22Rv1 (cell line): ENCODE measurements at regions not wholly inside any gene's neighbourhood (a gene's known extent, or its start where the extent isn't known, plus 50 kb on each side); places are given as distances from the start of the nearest gene placed in this dataset.

Experiments
- H3K27ac ChIP-seq: fragments of 450-650 bp; 2 replicates; pipeline ENCODE4 v1.5.1; 2017
- CTCF ChIP-seq: fragments of 450-650 bp; IDR thresholded peaks from 2 replicates; pipeline ENCODE4 v1.5.1; 2017; ENCODE audit warnings: mild to moderate bottlenecking
- ZFX ChIP-seq: fragments of 450-650 bp; IDR thresholded peaks from 2 replicates; pipeline ENCODE4 v1.6.1; 2017; ENCODE audit warnings: antibody characterized with exemption, borderline replicate concordance

- H3K27ac ChIP-seq: no peak overlapping the region
- TF ChIP-seq ZFX: no peak
- no peak for TF ChIP-seq CTCF
These were observed 105.2 kb upstream of the KLHL25 start for GRCh38 chr15:85899927-85900326.

GRCh38 chr15:85905751-85906450 is 111.2 kb upstream of the KLHL25 start:
- TF ChIP-seq ZFX: no peak
- no peak for TF ChIP-seq CTCF
- no peak overlapping the region for H3K27ac ChIP-seq

GRCh38 chr15:85906640-85907039 is 111.9 kb upstream of the KLHL25 start:
- no peak for TF ChIP-seq CTCF
- no peak for TF ChIP-seq ZFX
- H3K27ac ChIP-seq: no peak overlapping the region

- H3K27ac ChIP-seq: no peak overlapping the region
- TF ChIP-seq ZFX: no peak
These were observed 116.1 kb upstream of the KLHL25 start for GRCh38 chr15:85910834-85911233.

GRCh38 chr15:85913461-85913860 is 118.7 kb upstream of the KLHL25 start:
- no peak for TF ChIP-seq CTCF
- no peak for TF ChIP-seq ZFX

GRCh38 chr15:85920956-85921355 is 126.2 kb upstream of the KLHL25 start:
- no peak for TF ChIP-seq ZFX
- no peak for TF ChIP-seq CTCF

More at GRCh38 chr15:85913461-85913860, 118.7 kb upstream of the KLHL25 start:
- H3K27ac ChIP-seq: no peak overlapping the region

GRCh38 chr15:85924088-85924487 is 129.4 kb upstream of the KLHL25 start:
- H3K27ac ChIP-seq: no peak overlapping the region
- no peak for TF ChIP-seq CTCF
- TF ChIP-seq ZFX: no peak

More at GRCh38 chr15:85920956-85921355, 126.2 kb upstream of the KLHL25 start:
- no peak overlapping the region for H3K27ac ChIP-seq
